IPS-NIHi11 (cell line): ENCODE measurements at regions not wholly inside any gene's neighbourhood (a gene's known extent, or its start where the extent isn't known, plus 50 kb on each side); places are given as distances from the start of the nearest gene placed in this dataset.

Experiments
- DNase-seq: peaks from one replicate; pipeline ENCODE4 v3.0.0; 2012; ENCODE audit warnings: mixed read lengths, low spot score

DNA sequence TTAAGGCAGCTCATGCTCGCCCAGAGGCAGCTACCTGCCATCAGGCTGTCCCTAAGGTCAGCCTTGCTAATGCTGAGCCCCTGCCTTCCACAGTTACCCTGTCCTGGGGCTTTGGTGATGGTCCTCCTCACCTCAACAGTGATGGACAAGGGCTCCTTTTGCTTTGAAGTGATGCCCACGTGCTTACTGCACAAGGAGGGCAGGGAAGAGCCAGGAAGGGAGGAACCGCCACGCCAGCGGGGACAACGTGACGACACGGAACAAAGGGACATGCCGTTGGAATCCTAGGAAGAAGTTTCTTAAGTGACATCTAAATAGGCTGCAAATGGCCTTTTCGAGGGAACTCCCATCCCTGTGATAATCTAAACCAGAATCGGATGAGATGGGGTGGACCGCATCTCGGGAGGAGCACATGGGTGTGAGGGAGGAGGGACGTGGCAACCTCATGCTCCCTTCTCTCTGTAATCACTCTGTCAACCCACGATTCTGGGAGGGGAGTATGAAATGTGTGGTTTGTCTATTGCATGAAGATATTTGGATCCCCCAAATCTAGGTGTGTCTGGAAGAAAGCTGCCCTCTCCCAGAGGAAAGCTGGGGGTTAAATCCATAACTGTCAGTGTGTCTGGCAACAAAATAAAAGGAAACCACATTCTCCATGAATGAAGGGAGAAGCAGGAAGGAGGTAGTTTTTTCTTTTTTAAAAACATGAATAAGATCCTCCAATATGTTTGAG, 110.9 kb upstream of the IRF2BP2 start:
- DNase-seq: no peak

GRCh38 chr1:234719454-234720251, 109.7 kb upstream of the IRF2BP2 start:
- no peak for DNase-seq

GRCh38 chr1:234718496-234719453, 108.8 kb upstream of the IRF2BP2 start:
- no peak for DNase-seq

DNA sequence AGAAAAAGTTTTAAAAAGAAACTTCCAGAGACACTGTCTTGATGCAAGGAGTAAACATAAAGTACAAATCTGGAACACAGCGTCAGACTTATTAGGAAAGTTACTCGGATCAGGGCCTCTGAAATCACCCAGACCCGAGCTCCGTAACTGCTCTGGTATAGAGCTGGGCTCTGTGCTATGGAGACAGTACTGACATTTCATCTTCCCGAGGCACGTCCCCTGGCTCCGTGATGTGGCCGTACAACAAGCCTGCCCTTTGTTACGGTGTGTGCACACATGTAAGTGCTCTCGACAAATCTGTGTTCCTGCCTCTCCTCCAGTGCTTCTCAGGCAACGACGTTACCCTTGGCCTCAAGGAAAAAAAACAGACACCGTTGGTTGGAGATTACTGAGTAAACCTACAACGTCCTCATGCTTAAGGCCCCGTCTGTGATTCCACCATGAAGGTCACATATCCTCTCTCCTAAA, 107.0 kb upstream of the IRF2BP2 start:
- DNase-seq: no peak

DNA sequence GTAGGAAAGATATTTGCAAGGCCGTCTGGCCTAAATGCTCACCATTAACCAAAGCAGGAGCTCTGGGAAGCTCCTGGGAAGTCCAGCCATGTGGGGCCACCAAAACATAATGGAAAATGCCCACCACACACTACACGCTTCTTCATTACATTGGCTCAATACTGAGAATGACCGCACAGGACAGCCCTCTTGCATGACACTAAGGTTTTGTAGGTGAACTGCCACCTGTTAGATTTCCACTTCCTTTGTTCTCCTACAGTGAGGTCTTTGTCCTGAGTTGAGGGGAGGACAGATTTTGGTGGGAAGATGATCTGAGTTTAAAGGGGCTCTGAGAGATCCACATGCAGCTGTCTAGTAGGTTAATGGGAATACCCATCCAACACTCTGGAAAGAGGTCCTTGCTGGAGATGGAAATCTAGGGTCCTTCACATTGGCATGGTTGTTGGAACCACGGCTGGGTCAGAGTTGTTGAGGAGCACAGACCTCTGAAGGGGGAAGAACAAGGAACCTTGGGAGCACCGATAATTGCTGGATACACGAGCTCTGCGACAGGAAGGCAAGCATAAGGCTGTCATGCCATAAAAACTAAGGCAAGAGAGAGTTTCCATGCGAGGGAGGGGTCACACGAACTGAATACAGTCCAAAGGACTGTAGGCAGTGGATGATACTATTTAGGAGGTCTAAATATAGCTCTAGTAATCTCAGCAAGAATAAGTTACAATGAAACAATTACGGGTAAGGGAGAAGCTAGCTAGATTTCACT, 105.5 kb upstream of the IRF2BP2 start:
- no peak for DNase-seq

DNA sequence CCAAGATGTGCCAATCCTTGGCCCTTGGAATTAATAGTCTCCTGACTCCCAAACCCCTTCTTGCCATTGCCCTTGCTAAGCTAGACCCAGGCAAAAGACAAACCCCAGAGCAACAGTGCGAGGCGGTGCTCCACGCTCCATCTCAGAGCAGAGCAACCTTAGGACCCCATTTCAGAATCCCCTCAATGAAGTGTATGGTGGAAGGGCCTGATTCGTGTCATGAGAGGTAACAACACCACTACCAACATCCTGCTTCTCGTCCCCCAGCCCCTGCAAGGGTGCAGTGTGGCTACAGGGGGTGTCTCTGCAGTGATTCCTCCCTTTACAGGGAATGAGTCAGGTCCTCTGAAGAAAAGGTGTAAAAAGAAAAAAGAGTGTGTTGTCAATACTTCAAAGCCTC, 103.9 kb upstream of the IRF2BP2 start:
- DNase-seq: no peak

DNA sequence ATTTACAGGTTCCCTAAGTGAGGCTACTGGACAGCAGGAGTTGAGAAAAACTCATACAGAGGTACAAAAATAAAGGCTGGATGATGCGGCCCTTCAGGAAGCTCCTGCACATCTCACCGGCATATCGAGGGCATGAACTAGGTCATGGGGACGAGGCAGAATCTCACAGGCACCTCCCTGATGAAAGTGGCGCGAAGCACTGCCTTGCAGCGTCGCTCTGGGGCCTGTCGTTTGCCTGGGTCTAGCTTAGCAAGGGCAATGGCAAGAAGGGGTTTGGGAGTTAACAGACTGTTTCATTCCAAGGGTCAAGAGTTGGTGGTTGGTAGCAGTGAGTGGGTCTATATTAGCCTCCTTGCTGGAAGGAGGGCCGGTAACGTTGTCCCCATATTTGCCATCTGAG, 103.5 kb upstream of the IRF2BP2 start:
- no peak for DNase-seq

GRCh38 chr1:234712891-234713305, 102.9 kb upstream of the IRF2BP2 start:
- no peak for DNase-seq

DNA sequence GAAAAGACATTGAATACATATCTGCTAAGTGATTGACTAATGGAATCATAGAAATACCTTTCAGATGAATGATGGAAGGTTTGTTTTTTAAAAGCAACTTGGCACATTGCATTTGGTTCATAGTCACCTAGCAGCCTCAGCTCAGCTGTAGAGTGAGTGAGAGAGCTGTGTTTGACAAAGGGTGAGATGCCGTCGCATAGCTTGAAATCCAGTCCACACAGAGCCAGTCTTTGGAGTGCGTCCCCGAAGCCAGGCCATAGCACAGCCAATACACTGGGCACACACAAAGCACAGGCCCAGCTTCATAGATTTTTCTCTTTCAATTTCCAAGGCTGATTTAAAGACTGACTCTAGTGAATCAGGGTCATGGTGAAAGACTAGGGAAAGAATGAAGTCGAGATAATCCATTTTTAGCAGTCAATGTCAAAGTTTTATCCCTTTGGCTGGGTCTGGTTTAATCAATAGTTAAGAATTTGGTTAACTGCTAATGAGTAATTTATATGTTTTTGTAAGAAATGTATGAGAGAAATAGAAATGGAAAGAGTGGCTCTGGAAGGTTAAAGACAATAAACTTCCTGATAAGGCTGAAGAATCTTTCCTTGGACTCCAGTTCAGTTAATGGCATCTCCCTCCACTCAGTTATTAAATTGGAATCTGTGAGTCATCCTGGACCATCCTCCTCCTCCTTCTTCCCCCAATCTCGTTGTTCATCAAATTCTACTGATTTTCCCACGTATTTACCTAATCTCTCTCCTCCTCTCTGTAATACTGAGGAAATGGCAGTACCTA, 101.2 kb upstream of the IRF2BP2 start:
- no peak for DNase-seq

DNA sequence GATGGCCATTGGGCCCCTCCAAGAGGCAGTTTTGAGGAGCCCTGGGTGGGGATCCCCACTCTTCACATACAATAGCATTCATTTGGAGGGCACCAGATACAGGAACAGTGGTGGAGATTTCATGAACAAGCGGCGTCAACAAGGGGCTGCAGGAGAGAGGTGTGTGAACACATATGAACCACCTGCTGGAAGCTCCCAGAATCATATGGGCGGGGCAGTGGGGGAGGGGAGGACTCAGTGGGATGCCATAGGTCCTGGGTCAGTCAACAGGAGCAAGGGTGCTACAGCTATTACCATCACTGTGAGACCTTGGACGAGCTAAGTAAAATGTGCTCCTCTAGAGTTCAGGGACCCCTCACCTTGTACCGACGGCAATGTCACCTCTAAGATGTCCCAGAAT, 100.4 kb upstream of the IRF2BP2 start:
- DNase-seq: no peak

GRCh38 chr1:234709473-234710228, 99.7 kb upstream of the IRF2BP2 start:
- no peak for DNase-seq

DNA sequence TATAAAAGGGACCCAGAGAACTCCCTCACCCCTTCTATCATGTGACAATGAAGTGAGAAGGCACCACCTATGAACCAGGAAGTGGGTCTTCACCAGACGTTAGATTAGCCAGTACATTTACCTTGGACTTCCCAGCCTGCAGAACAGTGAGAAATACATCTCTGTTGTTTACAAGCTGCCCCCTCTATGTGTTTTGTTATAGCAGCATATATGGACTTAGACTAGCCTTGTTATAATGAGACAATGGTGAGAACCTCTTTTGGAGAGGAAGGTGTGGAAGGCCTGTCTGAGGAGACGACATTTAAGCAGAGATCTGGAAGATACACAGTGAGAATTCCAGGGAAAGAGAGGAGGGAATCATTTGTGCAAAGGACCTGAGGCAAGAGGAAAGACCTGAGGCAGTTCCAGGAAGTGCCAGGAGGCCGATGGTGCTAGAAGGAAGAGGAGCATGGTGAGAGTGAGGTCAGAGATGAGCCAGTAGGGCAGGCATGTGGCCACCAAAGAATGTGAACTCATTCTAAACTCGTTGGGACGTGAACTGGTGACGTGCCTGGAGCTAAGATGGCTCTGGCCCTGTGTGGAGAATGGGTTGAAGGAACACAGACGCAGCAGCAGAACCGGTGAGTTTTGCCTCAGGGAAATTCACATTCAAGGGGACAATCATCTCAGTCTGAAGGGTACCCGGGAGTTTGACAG, 98.9 kb upstream of the IRF2BP2 start:
- no peak for DNase-seq

DNA sequence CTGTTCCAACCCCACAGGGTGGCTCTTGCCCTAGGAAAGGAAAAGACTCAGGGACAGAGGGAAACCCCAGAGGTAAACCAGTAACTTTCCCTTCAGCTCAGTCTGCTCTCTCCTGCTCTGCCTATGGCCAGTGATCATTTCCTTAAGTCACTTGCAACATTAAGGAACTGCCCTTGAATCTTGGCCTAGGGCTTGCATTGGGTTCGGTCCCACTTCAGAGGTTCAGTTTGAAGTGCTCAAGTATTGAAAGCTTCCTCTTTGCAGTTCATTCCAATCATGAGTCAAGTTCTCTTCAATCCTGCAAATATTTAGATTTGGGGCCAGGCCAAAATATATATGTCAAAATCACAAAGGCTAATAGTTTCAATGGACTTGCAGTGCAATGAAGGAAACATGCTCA, 97.7 kb upstream of the IRF2BP2 start:
- DNase-seq: no peak

DNA sequence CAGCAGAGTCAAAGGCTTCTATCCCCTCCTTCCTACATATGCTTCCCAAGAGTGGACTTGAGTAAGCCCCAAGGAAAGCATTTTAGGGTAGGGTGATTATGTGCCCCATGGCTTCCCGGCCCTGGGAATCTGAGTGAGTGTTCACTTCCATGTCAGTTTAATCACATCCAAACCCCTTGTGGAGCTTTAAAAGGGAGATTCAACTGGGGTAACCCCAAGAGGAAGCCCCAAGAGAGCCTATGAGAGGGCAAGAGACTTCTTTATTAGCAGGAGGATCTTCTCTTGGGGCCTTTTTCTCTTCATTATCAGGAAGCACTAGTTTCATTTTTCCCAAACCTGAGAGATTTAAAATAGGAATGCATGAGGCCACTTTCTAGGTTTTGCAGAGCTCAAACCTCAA, 97.0 kb upstream of the IRF2BP2 start:
- no peak for DNase-seq

DNA sequence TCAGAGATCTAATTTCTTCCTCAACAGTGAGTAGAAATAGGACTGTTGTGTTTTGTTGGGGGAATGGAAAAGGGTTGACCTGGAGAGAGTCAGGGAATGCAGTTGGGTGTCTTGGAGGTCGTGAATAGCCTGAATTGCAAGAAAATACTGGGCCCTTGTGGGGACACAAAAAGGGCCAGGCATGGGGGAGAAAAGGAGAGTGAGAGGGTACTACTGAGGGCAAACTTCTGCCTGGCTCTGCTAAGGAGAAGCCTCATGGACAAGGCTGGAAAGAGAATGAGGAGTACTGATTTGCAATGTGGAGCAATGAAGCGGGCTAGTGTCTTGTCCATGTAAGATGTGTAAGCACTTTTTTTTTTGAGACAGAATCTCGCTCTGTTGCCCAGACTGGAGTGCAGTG, 96.2 kb upstream of the IRF2BP2 start:
- no peak for DNase-seq

DNA sequence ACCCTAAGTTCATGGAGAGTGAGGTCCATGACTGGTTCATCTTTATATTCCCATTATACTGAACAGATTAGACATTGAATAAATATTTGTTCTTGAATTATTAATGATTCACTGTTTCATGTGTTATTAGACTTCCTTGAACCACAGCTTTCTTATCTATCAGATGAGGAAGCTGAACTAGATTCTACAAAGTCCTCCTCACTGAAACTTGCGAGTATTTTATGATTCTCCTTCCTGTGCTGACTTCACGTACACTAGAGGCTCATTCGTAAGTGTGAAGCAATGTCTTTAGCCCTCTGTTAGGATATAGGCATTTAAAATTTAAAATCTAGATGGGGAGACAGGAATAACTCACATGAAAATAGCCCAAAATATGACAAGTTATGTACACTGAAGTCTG, 95.6 kb upstream of the IRF2BP2 start:
- no peak for DNase-seq

DNA sequence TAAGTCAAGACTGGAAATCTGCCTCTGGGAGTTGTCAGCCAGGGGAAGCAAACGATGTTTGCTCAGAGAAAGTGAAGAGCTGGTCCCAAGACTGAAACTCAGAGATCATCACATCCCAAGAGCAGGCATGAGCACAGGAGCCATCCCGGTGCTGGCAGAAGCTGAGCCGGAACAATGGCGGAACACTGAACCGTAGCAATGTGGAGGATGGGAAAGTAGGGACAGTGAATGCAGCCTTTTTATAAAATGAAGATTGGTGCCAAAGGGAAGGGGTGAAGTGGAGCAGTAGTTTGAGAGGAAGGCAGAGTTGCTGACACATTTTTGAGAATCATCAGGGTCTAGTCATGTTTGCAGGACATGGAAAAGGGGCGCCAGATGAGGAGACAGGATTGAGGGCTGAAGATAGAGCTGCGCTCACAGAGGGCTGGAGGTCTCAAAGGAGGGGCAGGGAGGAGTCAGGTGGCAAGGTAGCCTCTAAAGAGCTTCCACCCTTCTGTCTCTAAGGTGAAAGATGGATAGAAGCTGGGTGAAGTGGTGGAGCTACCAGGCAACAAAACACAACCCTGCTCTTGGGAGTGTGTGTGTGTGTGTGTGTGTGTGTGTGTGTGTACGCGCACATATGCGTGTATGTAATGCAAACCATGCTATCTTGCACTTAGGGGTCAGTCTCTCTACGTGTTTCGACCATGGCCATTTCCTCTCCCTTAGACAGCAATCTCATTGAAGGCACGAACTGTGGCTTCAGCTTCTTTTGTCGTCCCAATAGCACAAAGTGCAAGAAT, 94.3 kb upstream of the IRF2BP2 start:
- no peak for DNase-seq

GRCh38 chr1:234702342-234703000, 92.5 kb upstream of the IRF2BP2 start:
- DNase-seq: no peak
